HCT116 (cell line): ENCODE measurements at regions not wholly inside any gene's neighbourhood (a gene's known extent, or its start where the extent isn't known, plus 50 kb on each side); places are given as distances from the start of the nearest gene placed in this dataset.

Experiments used
- ATAC-seq: fragments of 200-7000 bp; cut with Tn5 transposase; 2 replicates; pipeline ENCODE4 v1.9.1; 2020; ENCODE audit warnings: mild to moderate bottlenecking, moderate library complexity
- BruUV-seq: library from RNA; stranded (reverse); fragments of 400-500 nt; replicated peaks from 2 replicates; lab custom pipeline; 2021; lab: Mats Ljungman, UMichigan
- CTCF ChIA-PET: fragments of 300-600 bp; sonication (Branson Sonifier 250); formaldehyde crosslinking; loops from one replicate; lab custom pipeline; 2021; ENCODE audit warnings: antibody characterized with exemption; lab: Charles Lee
- POLR2A ChIA-PET: fragments of 300-600, 350-600 bp; sonication (Branson Sonifier 250); formaldehyde crosslinking; loops from one replicate; lab custom pipeline; 2021; ENCODE audit warnings: antibody characterized with exemption; lab: Charles Lee
- RAD21 ChIA-PET, 2 experiments: fragments of 300-600 bp; sonication (Branson Sonifier 250); formaldehyde crosslinking; loops; one replicate each; lab custom pipeline; 2023; ENCODE audit warnings: low total read pairs in 2 of 2; ENCODE audit not compliant: uncharacterized antibody in 2 of 2, unreplicated experiment in 2 of 2, low non-redundant PET in 1 of 2; lab: Charles Lee
- DNase-seq: peaks from one replicate; pipeline ENCODE4 v3.0.0-alpha.2; 2010; ENCODE audit warnings: low read depth, low spot score
- H2AFZ ChIP-seq: fragments of 200-600 bp; shearing (Covaris generic), sonication (generic); 2 replicates; pipeline ENCODE4 v1.6.1; 2017; ENCODE audit warnings: low read depth, mixed run types, mixed read lengths, antibody characterized with exemption, low read length; ENCODE audit not compliant: poor library complexity, severe bottlenecking
- H3K27ac ChIP-seq: 2 replicates; pipeline ENCODE4 v1.5.1; 2012; ENCODE audit warnings: low read depth, low read length
- H3K27me3 ChIP-seq: fragments of 200-600 bp; sonication (generic); 2 replicates; pipeline ENCODE4 v1.6.1; 2016; ENCODE audit warnings: mixed run types, low read length, mixed read lengths; ENCODE audit not compliant: insufficient read depth
- H3K36me3 ChIP-seq, 2 experiments: fragments of 200-500 bp in 1 of 2; fragments of 200-600 bp in 1 of 2; sonication (Bioruptor generic) in 1 of 2; sonication (generic) in 1 of 2; 2 replicates each; pipeline versions ENCODE4 v1.5.1 to v1.6.1; 2014 to 2016; ENCODE audit warnings: low read length in 2 of 2, inconsistent platforms in 1 of 2, mixed read lengths in 1 of 2, mixed run types in 1 of 2; ENCODE audit not compliant: insufficient read depth in 2 of 2, control insufficient read depth in 1 of 2
- H3K4me1 ChIP-seq, 2 experiments: fragments of 200-600 bp in 1 of 2; sonication (generic) in 1 of 2; 2 replicates each; pipeline versions ENCODE4 v1.5.1 to v1.6.1; 2012 to 2017; ENCODE audit warnings: low read length in 2 of 2, inconsistent platforms in 1 of 2, mild to moderate bottlenecking in 1 of 2, mixed read lengths in 1 of 2, mixed run types in 1 of 2, moderate library complexity in 1 of 2; ENCODE audit not compliant: insufficient read depth in 2 of 2, control insufficient read depth in 1 of 2
- H3K4me2 ChIP-seq: fragments of 200-600 bp; sonication (generic); 2 replicates; pipeline ENCODE4 v1.6.1; 2017; ENCODE audit warnings: mixed run types, low read length, mixed read lengths
- H3K4me3 ChIP-seq, 2 experiments: fragments of 200-600 bp in 1 of 2; sonication (generic) in 1 of 2; replicated peaks in 1 of 2; 2 replicates each; pipeline ENCODE4 v1.5.1; 2011 to 2016; ENCODE audit warnings: low read length in 2 of 2, control low read depth in 1 of 2, low read depth in 1 of 2, mild to moderate bottlenecking in 1 of 2, mixed read lengths in 1 of 2, mixed run types in 1 of 2
- H3K79me2 ChIP-seq: fragments of 200-600 bp; sonication (generic); 2 replicates; pipeline ENCODE4 v1.6.1; 2017; ENCODE audit warnings: mild to moderate bottlenecking, mixed run types, low read length, moderate library complexity, mixed read lengths; ENCODE audit not compliant: insufficient read depth
- H3K9ac ChIP-seq: fragments of 200-600 bp; sonication (generic); 2 replicates; pipeline ENCODE4 v1.6.1; 2016; ENCODE audit warnings: low read length, mixed read lengths
- H3K9me2 ChIP-seq: fragments of 200-600 bp; sonication (generic), shearing (Covaris generic); 2 replicates; pipeline ENCODE4 v1.6.1; 2017; ENCODE audit warnings: mixed run types, mild to moderate bottlenecking, moderate library complexity; ENCODE audit not compliant: insufficient read depth
- H3K9me3 ChIP-seq, 2 experiments: fragments of 200-500 bp in 1 of 2; fragments of 200-600 bp in 1 of 2; sonication (Bioruptor generic) in 1 of 2; sonication (generic) in 1 of 2; 2 replicates each; pipeline ENCODE4 v1.6.1; 2014 to 2017; ENCODE audit warnings: low read length in 2 of 2, mixed read lengths in 2 of 2, inconsistent platforms in 1 of 2, low read depth in 1 of 2, mild to moderate bottlenecking in 1 of 2, mixed run types in 1 of 2, moderate library complexity in 1 of 2; ENCODE audit not compliant: control insufficient read depth in 1 of 2, insufficient read depth in 1 of 2
- H4K20me1 ChIP-seq: fragments of 200-600 bp; sonication (generic), shearing (Covaris generic); 2 replicates; pipeline ENCODE4 v1.6.1; 2017; ENCODE audit warnings: mixed run types, mild to moderate bottlenecking, moderate library complexity; ENCODE audit not compliant: insufficient read depth
- CBX3 ChIP-seq: IDR thresholded peaks from 2 replicates; pipeline ENCODE4 v1.6.1; 2012; ENCODE audit warnings: low read depth
- CEBPB ChIP-seq: IDR thresholded peaks from 2 replicates; pipeline ENCODE4 v1.6.1; 2012; ENCODE audit warnings: low read depth
- CTCF ChIP-seq, 3 experiments: fragments of 200-600 bp in 1 of 3; sonication (generic) in 1 of 3; IDR thresholded peaks in 2 of 3; conservative IDR thresholded peaks in 1 of 3; 2 replicates each; pipeline ENCODE4 v1.5.1; 2012 to 2017; ENCODE audit warnings: low read depth in 2 of 3, low read length in 2 of 3, antibody characterized with exemption in 1 of 3, borderline replicate concordance in 1 of 3, control low read depth in 1 of 3, mild to moderate bottlenecking in 1 of 3, mixed read lengths in 1 of 3, mixed run types in 1 of 3, moderate library complexity in 1 of 3; ENCODE audit not compliant: insufficient read depth in 1 of 3
- EGR1 ChIP-seq: IDR thresholded peaks from 2 replicates; pipeline ENCODE4 v1.6.1; 2012; ENCODE audit warnings: low read depth
- ELF1 ChIP-seq: IDR thresholded peaks from 2 replicates; pipeline ENCODE4 v1.6.1; 2012; ENCODE audit warnings: low read depth, borderline replicate concordance
- EZH2 ChIP-seq: fragments of 200-600 bp; sonication (generic); IDR thresholded peaks from 2 replicates; pipeline ENCODE4 v1.6.1; 2017; ENCODE audit warnings: antibody characterized with exemption, mixed run types
- EZH2phosphoT487 ChIP-seq: fragments of 200-600 bp; IDR thresholded peaks from 2 replicates; pipeline ENCODE4 v1.6.1; 2018; ENCODE audit warnings: antibody characterized with exemption, borderline replicate concordance
- FOSL1 ChIP-seq: IDR thresholded peaks from 2 replicates; pipeline ENCODE4 v1.6.1; 2012; ENCODE audit warnings: low read depth
- JUND ChIP-seq: IDR thresholded peaks from 2 replicates; pipeline ENCODE4 v1.6.1; 2012
- RAD21 ChIP-seq: IDR thresholded peaks from 2 replicates; pipeline ENCODE4 v1.6.1; 2012; ENCODE audit warnings: low read depth, mild to moderate bottlenecking
- SP1 ChIP-seq: IDR thresholded peaks from 2 replicates; pipeline ENCODE4 v1.6.1; 2012; ENCODE audit warnings: low read depth
- ZFX ChIP-seq: fragments of 450-650 bp; IDR thresholded peaks from 2 replicates; pipeline ENCODE4 v1.6.1; 2017
- ZNF274 ChIP-seq: fragments of 200-500 bp; sonication (Bioruptor generic); IDR thresholded peaks from 2 replicates; pipeline ENCODE4 v1.6.1; 2014; ENCODE audit warnings: mild to moderate bottlenecking, low read depth, low read length, inconsistent platforms
- intact Hi-C: fragments of 100-400 bp; cut with micrococcal nuclease; formaldehyde crosslinking; loops from 2 replicates; pipeline ENCODE4 v1.10.0; 2022
- TF ChIP-seq, protein P1 (sequence below): IDR thresholded peaks from 2 replicates; pipeline ENCODE4 v1.6.1; 2012
- TF ChIP-seq, protein P2 (sequence below): IDR thresholded peaks from 2 replicates; pipeline ENCODE4 v1.6.1; 2011; ENCODE audit warnings: mild to moderate bottlenecking, low read length, moderate library complexity; ENCODE audit not compliant: insufficient replicate concordance; ENCODE audit errors: extremely low read depth
- TF ChIP-seq, protein P3 (sequence below): IDR thresholded peaks from 2 replicates; pipeline ENCODE4 v1.6.1; 2012; ENCODE audit warnings: low read depth

- TF ChIP-seq CTCF (IDR thresholded peaks at IDR 0.05 in 2 of 3, conservative IDR thresholded peaks at IDR 0.05 in 1 of 3; ENCODE audit: borderline replicate concordance in 1 of 3, insufficient read depth in 1 of 3, low read depth in 2 of 3, low read length in 2 of 3) (no peak), EGR1 (no peak), ELF1 (no peak), EZH2 (no peak)
- TF ChIP-seq, protein P1, sequence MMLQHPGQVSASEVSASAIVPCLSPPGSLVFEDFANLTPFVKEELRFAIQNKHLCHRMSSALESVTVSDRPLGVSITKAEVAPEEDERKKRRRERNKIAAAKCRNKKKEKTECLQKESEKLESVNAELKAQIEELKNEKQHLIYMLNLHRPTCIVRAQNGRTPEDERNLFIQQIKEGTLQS: no peak
These were observed 184.7 kb upstream of the TRPM3 start (continued) for GRCh38 chr9:71306134-71306533.

DNA sequence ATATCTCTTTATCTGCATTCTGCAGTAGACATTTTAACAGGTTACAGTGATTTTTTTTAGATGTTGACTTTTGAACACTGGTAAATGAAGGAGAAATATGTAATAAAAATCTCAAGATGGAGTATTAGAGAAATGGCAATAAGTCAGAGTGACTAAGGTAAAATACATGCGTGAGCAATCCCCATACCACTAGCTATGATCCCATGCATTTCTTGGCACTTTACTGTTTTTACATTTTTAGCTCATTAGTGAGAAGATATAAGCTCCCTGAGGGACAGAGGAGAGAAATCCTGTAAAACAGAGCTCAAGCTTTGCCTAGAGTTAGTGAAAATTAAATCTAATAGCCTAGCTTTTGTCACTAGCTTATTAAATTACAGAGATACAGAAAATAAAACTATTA is 181.9 kb upstream of the TRPM3 start:
- ATAC-seq (no peak), DNase-seq (no peak)
- intact Hi-C loops: no loop called here
- no peaks in the 10 kb centered on the region for H3K4me1 ChIP-seq
- no peak overlapping the region for H2AFZ ChIP-seq
- H3K79me2 ChIP-seq: no peaks in the 10 kb centered on the region
- no peaks in the 10 kb centered on the region for H4K20me1 ChIP-seq
- no peaks in the 10 kb centered on the region for H3K9me3 ChIP-seq
- ChIA-PET POLR2A (no interaction called here), RAD21 (no interaction called here), CTCF (no interaction called here)
- no peaks in the 10 kb centered on the region for H3K36me3 ChIP-seq
- no peak overlapping the region for H3K4me3 ChIP-seq
- no peaks in the 10 kb centered on the region for H3K9me2 ChIP-seq
- no peak overlapping the region for H3K27ac ChIP-seq
- H3K4me2 ChIP-seq: no peak overlapping the region
- no TSS peak for BruUV-seq
- peaks cover 17% of the 10 kb centered on the region for H3K27me3 ChIP-seq
- H3K9ac ChIP-seq: no peak overlapping the region
- no peak for TF ChIP-seq EZH2phosphoT487
- TF ChIP-seq, protein P2, sequence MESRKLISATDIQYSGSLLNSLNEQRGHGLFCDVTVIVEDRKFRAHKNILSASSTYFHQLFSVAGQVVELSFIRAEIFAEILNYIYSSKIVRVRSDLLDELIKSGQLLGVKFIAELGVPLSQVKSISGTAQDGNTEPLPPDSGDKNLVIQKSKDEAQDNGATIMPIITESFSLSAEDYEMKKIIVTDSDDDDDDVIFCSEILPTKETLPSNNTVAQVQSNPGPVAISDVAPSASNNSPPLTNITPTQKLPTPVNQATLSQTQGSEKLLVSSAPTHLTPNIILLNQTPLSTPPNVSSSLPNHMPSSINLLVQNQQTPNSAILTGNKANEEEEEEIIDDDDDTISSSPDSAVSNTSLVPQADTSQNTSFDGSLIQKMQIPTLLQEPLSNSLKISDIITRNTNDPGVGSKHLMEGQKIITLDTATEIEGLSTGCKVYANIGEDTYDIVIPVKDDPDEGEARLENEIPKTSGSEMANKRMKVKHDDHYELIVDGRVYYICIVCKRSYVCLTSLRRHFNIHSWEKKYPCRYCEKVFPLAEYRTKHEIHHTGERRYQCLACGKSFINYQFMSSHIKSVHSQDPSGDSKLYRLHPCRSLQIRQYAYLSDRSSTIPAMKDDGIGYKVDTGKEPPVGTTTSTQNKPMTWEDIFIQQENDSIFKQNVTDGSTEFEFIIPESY: no peak
- TF ChIP-seq CEBPB: no peak
- TF ChIP-seq EZH2: no peak
- TF ChIP-seq EGR1: no peak
- no peak for TF ChIP-seq ELF1
- TF ChIP-seq RAD21: no peak
- TF ChIP-seq FOSL1: no peak
- no peak for TF ChIP-seq SP1
- no peak for TF ChIP-seq ZFX
- no peak for TF ChIP-seq JUND
- no peak for TF ChIP-seq CBX3
- TF ChIP-seq CTCF (IDR thresholded peaks at IDR 0.05 in 2 of 3, conservative IDR thresholded peaks at IDR 0.05 in 1 of 3; ENCODE audit: borderline replicate concordance in 1 of 3, insufficient read depth in 1 of 3, low read depth in 2 of 3, low read length in 2 of 3): no peak
- TF ChIP-seq ZNF274: no peak
- TF ChIP-seq, protein P3, sequence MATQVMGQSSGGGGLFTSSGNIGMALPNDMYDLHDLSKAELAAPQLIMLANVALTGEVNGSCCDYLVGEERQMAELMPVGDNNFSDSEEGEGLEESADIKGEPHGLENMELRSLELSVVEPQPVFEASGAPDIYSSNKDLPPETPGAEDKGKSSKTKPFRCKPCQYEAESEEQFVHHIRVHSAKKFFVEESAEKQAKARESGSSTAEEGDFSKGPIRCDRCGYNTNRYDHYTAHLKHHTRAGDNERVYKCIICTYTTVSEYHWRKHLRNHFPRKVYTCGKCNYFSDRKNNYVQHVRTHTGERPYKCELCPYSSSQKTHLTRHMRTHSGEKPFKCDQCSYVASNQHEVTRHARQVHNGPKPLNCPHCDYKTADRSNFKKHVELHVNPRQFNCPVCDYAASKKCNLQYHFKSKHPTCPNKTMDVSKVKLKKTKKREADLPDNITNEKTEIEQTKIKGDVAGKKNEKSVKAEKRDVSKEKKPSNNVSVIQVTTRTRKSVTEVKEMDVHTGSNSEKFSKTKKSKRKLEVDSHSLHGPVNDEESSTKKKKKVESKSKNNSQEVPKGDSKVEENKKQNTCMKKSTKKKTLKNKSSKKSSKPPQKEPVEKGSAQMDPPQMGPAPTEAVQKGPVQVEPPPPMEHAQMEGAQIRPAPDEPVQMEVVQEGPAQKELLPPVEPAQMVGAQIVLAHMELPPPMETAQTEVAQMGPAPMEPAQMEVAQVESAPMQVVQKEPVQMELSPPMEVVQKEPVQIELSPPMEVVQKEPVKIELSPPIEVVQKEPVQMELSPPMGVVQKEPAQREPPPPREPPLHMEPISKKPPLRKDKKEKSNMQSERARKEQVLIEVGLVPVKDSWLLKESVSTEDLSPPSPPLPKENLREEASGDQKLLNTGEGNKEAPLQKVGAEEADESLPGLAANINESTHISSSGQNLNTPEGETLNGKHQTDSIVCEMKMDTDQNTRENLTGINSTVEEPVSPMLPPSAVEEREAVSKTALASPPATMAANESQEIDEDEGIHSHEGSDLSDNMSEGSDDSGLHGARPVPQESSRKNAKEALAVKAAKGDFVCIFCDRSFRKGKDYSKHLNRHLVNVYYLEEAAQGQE: no peak
